Posterior vena cava (tissue), 2 donors: ENCODE measurements at regions not wholly inside any gene's neighbourhood (a gene's known extent, or its start where the extent isn't known, plus 50 kb on each side); places are given as distances from the start of the nearest gene placed in this dataset.
"Not testable (repeated sequence)": the region's sequence is repeated elsewhere in the genome, so short reads cannot be mapped to it uniquely, and the experiment has no call there.

ENCODE experiments used
- DNase-seq: peaks from one replicate; pipeline ENCODE4 v3.0.0-alpha.2; 2020; ENCODE audit warnings: low spot score
- intact Hi-C, 2 donors: fragments of 100-400 bp; cut with DNase I; formaldehyde crosslinking; loops; one replicate each; pipeline versions ENCODE4 v1.14.1 to v1.14.2; 2022 to 2023
- donor health status: DM: yes; HTN: yes; CAD: no.
- donor health status: DM: yes; HTN: yes; CAD: no.

DNA sequence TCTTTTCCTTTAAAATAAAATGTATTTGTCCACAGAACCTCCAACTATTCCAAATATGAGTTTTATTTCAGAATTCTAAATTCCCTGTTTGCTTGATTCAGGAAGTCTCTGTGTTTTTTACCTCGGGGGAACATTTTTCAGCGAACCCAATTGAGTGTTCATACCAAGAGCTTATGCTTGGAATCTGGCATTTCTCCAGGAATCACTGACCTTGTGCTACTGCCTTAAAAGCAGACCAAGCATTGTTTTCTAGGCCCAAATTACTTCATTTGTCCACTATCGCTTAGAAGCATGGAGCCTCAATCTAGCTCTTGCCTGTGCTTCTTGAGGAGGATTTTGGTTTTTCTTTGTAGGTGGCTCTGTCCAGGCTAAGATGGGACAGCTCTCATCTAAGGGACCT, 59.4 kb downstream of the EBLN1 start:
- intact Hi-C loops: no loop called here
- DNase-seq: no peak

DNA sequence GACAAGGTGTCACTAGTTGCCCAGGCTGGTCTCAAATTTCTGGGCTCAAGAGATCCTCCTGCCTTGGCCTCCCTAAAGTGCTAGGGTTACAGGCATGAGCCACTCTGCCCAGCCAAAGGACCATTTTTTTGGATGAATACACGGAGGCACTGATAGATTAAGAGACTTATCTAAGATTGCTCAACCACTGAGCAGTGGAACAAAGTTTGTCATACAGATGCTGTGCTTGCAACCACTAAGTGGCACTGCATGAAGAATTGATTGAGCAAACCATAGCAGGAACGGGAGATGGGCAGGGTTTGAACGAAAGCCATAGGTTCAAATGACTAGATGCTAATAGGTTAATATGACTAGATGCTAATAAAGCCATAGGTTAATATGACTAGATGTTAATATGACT, 61.1 kb downstream of the EBLN1 start:
- intact Hi-C loops: no loop called here
- DNase-seq: no peak

DNA sequence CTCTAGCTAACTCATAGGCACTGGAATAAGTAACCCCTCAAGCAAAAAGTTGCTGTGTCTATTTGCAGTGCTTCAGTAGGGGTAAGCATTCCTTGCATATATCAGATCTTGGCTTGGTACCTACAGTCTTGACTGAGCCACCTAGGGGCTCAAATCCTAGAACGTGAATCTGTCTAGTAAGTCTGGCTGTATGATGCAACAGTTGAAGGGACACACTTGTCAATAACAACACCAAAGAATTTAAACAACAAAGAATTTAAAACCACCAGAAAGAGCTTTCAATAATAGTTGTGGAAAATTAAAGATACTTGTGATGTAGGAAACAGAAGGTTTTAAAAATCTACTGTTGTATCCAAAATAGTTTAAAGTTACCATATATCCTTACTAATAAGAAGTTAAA, 65.4 kb downstream of the EBLN1 start:
- intact Hi-C loops: no loop called here
- no peak for DNase-seq

DNA sequence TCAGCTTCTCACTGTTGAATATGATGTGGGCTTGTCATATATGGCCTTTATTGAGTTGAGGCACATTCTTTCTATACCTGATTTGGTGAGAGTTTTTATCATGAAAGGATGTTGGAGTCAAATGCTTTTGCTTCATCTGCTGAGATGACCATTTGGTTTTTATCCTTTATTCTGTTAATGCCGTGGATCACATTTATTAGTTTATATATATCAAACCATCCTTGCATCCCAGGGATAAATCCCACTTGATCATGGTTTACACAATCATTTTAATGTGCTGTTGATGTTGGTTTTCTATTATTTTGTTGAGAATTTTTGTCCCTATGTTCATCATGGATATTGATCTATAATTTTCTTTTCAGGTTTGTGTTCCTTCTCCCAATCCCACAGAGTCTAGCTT, 67.0 kb downstream of the EBLN1 start:
- no peak for DNase-seq
- intact Hi-C loops: no loop called here

DNA sequence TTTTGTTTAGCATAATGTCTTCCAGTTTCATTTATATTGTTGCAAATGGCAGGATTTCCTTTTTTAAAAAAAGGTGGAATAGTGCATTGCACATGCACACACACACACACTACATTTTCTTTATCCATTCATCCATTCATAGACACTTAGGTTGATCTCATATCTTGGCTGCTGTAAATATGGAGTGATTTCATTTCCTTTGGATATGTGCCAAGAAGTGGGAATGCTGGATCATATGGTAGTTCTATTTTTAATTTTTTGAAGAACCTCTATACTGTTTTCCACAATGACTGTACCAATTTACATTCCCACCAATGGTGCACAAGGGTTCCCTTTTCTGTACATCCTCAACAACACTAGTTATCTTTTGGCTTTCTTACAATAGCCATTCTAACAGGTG, 68.9 kb downstream of the EBLN1 start:
- DNase-seq: no peak
- intact Hi-C loops: loop anchor here in 1 of 2 donors (10.0 kb wide), 1 partner anchor 1386 kb away; no protein-coding TSS in a partner anchor

DNA sequence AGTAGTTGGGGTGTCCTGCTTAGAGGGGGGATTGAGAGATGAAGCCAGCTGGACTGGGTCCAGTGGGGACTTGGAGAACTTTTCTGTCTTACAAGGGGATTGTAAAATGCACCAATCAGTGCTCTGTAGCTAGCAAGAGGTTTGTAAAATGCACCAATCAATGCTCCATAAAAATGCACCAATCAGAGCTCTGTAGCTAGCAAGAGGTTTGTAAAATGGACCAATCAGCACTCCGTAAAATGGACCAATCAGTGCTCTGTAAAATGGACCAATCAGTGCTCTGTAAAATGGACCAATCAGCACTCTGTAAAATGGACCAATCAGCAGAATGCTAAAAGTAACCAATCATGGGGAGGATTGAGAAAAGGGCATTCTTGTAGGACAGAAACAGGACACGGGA, 71.9 kb downstream of the EBLN1 start:
- not testable (repeated sequence) for DNase-seq
- intact Hi-C loops: loop anchor here in 1 of 2 donors (10.0 kb wide), 1 partner anchor 1389 kb away; no protein-coding TSS in a partner anchor

DNA sequence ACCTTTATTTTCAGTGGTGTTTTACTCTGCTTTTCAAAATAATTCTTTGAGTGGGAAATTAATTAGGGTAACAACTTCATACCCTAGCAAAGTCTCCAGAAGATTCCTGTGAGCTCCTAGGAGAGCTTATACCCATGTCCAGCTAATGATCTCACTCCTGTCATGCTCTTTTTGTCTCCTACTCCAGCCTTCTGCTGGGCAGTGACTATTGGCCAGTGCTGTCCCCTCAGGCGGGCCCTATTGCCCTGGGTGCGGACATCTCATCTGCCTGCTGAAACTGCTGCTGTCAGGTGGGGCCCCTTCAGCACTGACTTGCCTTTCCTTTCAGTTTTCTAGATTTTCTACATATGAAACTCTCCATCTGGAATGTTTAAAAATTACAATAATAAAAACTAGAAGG, 80.3 kb downstream of the EBLN1 start:
- intact Hi-C loops: no loop called here
- DNase-seq: no peak

DNA sequence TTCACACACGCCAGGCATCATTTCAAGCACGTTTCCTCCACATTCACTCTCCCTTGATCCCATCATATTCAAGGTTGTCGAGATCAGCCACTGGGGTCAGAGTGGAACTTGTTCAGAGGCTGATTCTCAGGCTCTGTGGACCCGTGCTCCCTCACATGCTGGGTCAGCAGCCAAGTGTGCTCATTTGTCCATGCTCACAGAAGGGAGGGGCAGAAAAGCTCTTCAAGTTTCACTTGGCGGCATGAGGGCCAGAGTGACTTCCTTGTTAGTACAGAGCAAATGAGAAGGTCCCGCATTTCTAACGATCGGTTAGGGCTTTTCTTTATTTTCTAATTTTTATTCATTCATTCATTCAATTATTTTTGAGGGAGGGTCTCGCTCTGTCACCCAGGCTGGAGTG, 82.2 kb downstream of the EBLN1 start:
- intact Hi-C loops: no loop called here
- no peak for DNase-seq

DNA sequence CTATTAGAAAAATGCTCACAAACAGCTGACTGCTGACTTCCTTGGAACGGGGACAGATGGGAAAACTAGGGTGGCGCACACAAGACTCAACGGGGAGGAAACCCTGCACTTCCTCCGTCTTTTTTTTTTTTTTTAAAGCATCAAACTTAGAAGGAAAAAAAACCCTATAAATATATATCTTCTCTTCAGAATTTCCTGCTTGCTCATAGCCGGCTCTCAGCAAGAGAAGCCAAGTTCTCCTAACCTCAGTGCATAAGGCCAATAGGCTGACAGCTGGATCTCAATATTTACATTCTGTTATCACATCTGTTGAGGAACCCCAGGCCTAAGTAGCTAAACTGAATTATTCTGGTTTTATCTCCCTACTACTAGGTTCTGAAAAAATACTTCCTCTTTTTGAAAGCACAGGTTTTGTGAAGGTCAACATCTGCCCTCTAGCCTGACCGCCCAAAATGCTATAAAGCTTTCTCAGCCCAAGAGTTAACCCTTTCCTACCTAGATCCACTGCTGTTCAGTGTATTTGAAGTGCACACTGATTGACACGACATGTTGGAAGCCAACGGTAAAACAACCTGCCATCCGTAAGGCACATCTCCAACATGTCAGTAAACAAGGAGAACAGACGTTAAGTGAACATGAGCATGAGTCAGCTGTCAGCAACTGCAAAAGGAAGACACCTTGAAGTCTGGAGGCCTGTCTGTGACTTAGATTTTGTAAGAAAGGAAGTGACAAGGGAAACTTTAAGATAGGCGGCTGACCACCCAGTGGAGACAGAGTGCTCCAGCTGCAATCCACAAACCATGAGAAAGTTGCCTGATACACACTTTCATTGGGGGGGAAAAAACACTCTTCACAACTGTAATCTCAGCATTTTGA, 83.8 kb downstream of the EBLN1 start:
- intact Hi-C loops: no loop called here
- DNase-seq: no peak

DNA sequence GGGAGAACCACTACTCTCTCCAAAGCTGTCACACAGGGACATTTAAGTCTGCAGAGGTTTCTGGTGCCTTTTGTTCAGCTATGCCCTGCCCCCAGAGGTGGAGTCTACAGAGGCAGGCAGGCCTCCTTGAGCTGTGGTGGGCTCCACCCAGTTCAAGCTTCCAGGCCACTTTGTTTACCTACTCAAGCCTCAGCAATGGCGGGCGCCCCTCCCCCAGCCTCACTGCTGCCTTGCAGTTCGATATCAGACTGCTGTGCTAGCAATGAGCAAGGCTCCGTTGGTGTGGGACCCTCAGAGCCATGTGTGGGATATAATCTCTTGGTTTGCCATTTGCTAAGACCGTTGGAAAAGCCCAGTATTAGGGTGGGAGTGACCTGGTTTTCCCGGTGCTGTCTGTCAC, 87.0 kb downstream of the EBLN1 start:
- intact Hi-C loops, DNase-seq: not testable (repeated sequence)

DNA sequence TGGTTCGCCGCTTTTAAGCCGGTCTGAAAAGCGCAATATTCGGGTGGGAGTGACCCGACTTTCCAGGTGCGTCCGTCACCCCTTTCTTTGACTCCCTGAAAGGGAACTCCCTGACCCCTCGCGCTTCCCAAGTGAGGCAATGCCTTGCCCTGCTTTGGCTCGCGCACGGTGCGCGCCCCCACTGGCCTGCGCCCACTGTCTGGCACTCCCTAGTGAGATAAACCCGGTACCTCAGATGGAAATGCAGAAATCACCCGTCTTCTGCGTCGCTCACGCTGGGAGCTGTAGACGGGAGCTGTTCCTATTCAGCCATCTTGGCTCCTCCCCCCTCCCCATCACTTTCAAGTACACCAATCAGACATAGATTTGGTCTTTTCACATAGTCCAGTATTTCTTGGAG, 88.2 kb downstream of the EBLN1 start:
- intact Hi-C loops, DNase-seq: not testable (repeated sequence)

DNA sequence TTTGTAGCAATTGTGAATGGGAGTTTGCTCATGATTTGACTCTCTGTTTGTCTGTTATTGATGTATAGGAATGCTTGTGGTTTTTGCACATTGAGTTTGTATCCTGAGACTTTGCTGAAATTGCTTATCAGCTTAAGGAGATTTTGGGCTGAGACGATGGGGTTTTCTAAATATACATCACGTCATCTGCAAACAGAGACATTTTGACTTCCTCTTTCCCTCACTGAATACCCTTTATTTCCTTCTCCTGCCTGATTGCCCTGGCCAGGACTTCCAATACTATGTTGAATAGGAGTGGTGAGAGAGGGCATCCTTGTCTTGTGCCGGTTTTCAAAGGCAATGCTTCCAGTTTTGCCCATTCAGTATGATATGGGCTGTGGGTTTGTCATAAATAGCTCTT, 96.6 kb downstream of the EBLN1 start:
- intact Hi-C loops, DNase-seq: not testable (repeated sequence)

DNA sequence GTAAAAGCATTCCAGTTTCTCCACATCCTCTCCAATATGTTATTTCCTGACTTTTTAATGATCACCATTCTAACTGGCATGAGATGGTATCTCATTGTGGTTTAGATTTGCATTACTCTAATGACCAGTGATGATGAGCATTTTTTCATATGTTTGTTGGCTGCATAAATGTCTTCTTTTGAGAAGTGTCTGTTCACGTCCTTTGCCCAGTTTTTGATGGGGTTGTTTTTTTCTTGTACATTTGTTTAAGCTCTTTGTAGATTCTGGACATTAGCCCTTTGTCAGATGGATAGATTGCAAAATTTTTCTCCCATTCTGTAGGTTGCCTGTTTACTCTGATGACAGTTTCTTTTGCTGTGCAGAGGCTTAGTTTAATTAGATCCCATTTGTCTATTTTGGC, 97.7 kb downstream of the EBLN1 start:
- intact Hi-C loops, DNase-seq: not testable (repeated sequence)

DNA sequence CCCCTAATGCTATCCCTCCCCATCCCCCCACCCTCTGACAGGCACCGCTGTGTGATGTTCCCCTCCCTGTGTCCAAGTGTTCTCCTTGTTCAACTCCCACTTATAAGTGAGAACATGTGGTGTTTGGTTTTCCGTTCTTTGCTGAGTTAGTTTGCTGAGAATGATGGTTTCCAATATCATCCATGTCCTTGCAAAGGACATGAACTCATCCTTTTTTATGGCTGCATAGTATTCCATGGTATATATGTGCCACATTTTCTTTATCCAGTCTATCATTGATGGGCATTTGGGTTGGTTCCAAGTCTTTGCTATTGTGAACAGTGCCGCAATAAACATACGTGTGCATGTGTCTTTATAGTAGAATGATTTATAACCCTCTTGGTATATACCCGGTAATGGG, 98.2 kb downstream of the EBLN1 start:
- intact Hi-C loops, DNase-seq: not testable (repeated sequence)

DNA sequence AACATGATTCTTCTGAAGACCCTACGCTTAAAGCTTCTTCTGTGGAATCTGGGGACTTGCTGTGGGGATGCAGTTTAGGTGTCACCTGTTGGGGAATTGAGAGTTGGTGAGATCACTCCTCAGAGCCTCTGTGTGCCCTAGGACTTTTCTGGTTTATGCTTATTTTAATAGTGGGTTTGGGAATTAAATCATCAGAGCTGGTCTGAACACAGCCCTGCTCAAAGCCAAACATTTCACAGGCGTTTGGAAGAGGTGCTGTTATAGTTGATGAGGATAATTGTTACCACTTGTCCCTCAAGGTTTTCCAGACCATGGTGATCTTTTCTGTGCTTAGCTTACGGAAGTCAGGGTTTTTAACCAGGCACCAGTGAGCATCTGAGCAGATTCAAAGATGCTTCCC, 106.1 kb downstream of the EBLN1 start:
- no peak for DNase-seq

DNA sequence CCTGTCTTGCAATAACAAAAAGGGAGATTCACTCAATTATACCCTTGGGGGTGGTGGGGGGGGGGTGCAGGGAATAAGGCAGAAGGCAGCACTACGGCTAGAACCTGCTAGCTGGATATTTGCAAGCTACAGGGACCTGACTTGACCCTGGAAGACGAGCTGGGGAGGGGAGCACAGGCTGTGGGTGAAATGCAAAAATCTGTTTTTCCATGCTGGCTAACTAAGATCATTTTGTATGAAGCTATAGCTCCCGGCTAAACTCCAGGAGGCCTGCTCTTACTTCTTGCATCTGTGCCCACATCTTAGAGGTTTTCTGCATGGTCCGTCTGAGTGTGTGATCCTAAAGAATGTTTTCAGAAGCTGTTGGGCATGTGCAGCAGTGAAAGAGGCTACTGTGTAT, 106.6 kb downstream of the EBLN1 start:
- DNase-seq: no peak
- intact Hi-C loops: no loop called here

More for the DNA sequence above, 106.1 kb downstream of the EBLN1 start:
- intact Hi-C loops: no loop called here

DNA sequence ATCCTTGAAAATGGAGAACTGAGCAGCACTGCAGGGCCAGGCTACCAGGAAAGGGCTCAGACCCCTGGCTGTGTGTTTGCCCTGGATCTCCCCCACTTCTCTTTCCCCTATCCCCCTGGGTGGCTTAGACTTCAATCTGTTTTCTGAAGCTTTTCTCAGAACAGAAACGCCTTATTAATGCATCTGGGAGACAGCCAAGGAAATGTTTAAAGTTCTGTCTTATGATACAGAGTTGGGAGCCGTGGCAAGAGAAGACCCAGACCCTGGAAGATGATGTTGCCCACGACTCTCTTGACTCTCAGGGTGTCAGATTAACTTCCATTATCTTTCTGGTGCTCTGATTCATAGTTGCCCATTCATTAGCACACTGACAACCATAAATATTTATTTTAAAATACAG, 107.1 kb downstream of the EBLN1 start:
- no peak for DNase-seq
- intact Hi-C loops: no loop called here

DNA sequence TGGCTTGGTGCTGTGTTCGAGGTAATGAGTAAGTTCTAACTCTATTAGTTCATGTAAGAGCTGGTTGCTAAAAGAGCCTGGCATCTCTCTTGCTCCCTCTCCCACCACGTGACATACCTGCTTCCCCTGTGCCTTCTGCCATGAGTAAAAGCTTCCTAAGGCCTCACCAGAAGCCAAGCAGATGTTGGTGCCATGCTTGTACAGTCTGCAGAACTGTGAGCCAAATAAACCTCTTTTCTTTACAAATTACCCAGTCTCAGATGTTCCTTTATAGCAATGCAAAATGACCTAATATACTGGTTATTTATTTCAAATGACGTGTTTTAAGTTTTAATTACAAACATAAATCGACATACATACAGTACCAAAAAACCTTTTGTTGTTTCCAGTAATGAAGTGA, 101.7 kb upstream of the DNAJC1 start:
- no peak for DNase-seq
- intact Hi-C loops: no loop called here

DNA sequence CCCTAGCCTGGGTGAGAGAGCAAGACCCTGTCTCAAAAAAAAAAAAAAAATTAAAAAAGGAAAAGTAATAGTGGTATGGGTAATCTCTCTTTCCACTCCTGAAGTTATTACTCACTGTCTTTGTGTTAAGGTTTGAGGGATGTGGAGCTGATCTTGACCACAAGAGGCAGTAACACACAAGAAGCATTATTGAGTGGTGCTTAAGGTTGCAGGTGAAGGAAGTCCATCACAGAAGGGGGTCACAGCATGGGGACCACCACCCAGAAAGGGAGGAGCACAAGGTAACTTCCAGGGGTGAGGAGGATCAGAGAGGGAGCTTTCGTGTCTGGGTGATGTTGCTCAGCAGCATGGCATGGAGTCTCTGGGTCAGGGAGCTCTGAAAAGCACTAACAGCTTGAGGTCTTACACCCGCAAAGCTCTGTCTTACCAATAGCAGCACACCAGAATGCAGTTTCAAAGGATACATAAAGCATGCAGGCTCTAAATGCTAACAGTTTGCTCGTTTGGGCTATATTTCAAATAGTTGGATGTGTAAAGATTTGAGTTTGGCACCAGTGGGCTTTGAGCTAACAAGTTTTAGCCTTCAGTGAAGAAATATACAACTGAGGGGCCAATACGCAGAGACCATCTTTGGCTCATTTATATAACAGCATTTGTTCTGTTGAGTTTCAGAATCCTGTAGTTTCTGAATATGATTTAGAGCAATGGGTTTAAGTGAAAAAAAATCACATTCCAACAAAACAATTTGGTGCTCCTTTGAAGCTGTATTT, 100.4 kb upstream of the DNAJC1 start:
- intact Hi-C loops: no loop called here
- no peak for DNase-seq

DNA sequence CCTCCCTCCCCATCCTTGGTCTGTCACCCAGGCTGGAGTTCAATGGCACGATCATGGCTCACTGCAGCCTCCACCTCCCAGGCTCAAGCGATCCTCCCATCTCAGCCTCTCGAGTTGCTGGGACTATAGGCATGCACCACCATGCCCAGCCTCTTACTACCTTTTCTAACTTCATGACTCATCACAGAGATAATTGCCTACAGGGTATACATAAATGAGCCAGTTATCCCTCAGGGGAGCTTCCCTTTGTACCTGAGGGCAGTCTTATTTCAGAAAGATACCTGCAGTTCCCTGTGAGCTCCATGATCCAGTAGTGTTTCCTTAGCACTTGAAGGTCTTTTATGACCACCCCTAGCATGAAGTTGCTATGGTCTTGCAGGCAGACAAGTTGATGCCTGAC, 94.2 kb upstream of the DNAJC1 start:
- DNase-seq: no peak
- intact Hi-C loops: no loop called here

DNA sequence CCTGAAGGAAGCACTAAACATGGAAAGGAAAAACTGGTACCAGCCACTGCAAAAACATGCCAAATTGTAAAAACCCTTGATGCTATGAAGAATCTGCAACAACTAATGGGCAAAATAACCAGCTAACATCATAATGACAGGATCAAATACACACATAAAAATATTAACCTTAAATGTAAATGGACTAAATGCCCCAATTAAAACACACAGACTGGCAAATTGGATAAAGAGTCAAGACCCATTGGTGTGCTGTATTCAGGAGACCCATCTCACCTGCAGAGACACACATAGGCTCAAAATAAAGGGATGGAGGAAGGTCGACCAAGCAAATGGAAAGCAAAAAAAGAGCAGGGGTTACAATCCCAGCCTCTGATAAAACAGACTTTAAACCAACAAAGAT, 87.7 kb upstream of the DNAJC1 start:
- DNase-seq, intact Hi-C loops: not testable (repeated sequence)
